GM12874 (cell line): ENCODE measurements at regions not wholly inside any gene's neighbourhood (a gene's known extent, or its start where the extent isn't known, plus 50 kb on each side); places are given as distances from the start of the nearest gene placed in this dataset.

Experiments used
- TF ChIP-seq, protein P1 (sequence below): IDR thresholded peaks from 2 replicates; pipeline ENCODE4 v1.5.1; 2011; ENCODE audit warnings: low read depth, mild to moderate bottlenecking, control low read depth, low read length, moderate library complexity; ENCODE audit not compliant: insufficient read depth

DNA sequence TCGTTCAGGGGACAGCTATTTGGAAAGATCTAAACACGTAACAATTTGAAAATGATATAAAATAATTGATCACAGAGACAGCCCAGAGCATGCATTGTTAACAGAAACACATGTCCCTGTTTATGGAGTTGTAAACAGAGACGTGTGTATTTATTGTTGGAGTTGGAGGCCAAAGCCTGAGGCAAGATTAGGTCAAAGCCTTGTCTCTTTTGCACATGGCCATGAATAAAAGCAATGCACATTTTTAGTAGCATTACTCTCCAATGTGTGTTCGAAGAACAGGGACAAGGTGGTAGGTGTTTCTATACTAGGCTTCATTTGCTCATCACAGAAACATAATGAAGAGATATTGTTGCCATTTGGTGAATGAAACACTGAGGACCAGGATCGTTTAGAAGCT lies 841.5 kb upstream of the FANCL start:
- TF ChIP-seq, protein P1, sequence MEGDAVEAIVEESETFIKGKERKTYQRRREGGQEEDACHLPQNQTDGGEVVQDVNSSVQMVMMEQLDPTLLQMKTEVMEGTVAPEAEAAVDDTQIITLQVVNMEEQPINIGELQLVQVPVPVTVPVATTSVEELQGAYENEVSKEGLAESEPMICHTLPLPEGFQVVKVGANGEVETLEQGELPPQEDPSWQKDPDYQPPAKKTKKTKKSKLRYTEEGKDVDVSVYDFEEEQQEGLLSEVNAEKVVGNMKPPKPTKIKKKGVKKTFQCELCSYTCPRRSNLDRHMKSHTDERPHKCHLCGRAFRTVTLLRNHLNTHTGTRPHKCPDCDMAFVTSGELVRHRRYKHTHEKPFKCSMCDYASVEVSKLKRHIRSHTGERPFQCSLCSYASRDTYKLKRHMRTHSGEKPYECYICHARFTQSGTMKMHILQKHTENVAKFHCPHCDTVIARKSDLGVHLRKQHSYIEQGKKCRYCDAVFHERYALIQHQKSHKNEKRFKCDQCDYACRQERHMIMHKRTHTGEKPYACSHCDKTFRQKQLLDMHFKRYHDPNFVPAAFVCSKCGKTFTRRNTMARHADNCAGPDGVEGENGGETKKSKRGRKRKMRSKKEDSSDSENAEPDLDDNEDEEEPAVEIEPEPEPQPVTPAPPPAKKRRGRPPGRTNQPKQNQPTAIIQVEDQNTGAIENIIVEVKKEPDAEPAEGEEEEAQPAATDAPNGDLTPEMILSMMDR, result no peak

DNA sequence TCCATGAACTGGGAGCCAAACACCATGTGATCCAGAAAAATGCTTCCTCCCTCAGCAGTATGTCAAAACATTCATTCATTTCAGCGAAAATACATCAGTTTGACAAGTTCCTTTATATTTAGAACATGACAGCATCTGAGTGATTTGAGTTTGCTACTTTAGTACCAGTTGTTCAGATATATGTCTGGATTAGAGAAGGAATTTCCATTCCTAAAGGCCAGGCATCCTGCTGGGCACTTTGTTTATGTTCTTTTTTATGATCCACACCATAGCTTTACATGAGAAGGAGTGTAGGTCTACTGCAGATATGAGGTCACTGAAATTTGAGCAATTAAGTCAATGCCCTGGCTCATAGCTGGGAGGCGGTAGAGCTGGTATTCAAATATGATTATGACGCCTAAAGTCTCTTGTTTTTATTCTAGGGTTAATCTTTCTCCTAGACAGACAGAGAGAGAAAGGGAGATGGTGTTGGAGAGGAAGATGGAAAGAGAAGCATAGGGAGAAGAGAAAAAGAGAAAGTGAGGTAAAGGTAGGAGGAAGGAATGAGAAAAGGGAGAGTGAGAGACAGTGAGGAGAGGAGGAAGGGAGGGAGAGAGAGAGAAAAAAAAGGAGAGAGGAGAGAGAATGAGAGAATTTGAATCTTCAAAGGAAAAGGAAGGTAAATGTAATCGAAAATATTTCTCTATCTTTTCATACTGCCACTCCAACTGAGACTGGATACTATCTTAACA lies 839.5 kb upstream of the FANCL start:
- TF ChIP-seq, protein P1, result no peak

DNA sequence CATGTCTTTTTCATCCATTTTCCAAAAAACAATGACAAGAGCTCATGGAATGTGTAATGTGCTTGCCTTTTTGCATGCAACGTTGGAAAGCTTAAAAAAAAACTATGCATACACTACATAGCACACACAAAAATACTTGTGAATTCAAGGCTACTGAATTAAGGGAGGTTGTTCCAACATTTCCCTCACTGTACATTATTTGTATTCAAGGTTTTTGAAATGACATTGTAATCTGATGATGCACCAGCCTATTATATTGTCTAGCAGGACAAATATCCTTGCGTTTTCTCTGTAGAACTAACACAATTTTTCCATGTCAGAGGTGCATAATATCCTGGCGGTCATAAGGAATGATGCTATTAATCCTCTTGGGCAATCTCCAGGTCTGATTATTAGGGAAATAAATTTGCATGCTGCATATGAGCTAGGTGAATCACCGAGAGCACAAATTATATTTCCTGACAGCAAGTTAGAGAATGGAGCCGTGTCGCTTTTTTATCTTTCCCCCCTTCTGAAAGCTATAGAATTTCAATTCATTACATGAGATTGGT lies 836.9 kb upstream of the FANCL start:
- TF ChIP-seq, protein P1, result no peak

DNA sequence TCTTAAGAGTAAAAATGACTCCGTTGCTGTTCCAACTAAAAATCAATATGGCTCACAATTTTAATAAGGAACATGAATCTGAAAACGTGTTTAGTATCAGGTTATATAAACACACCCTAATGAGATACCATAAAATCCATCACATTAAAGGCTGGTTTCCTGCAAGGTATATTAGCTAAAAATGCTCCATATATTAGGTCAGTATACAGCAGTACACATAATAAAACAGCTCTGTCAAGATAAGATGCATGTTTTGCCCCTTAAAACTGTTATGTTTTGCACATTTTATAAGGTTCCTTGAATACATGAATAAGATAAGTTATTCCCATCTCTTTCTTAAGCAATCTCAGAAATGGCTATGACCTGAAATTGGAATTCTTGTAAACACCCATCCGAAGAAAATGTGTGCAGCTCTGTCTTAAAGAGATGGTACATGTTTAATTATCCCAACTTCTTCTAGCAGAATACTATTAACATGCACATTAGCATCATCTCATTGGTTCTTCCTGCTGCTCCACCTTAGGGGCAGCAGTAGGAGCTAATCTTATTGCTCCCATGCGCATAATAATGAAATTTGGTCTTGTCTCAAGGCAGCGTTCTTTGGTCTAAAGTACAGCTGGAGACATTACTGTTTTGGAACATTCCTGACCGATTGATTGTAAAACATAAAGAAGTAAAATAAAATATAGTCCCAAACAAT lies 836.1 kb upstream of the FANCL start:
- TF ChIP-seq, protein P1, result no peak

DNA sequence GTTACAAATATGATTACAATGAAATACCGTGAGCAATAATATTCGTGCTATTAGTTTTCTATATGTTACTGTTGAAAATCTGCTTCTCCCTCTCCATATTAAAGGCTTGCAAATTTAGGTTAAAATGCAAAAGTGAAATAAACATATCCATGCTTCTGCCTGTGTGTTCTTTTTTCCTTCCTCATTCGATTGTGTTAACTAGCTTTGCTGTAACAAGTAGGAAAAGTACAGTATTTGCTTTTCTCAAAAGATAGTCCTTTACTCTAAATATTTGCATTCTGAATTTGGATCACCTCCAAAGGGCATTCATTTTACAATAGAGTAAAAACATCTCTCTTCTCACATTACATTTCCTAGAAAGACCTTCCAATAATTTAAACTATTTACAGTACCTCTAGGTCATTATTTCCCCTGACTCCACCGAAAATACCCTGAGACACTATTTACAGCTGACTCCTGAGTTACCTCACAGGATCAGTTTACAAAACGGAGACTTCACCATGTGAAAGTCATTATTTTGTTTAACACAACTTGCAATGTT lies 835.0 kb upstream of the FANCL start:
- TF ChIP-seq, protein P1, result no peak

DNA sequence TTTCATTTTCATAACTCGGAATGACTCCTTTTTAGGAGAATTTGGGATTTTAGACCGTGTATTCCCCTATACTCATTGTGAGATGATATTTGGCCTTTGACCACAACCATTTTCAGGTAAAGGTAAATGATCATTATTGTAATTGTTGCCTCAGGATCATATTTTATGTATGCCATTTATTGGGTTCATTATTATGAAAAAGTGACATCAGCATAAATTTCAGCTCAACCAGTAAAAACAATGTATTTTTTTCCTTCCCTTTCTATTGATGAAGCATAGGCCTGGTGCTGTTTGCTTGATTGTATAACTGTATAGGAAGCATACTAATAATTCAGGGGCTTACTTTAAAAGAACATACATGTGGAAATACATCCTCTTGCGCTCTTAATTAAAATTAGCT lies 832.9 kb upstream of the FANCL start:
- TF ChIP-seq, protein P1, result no peak

DNA sequence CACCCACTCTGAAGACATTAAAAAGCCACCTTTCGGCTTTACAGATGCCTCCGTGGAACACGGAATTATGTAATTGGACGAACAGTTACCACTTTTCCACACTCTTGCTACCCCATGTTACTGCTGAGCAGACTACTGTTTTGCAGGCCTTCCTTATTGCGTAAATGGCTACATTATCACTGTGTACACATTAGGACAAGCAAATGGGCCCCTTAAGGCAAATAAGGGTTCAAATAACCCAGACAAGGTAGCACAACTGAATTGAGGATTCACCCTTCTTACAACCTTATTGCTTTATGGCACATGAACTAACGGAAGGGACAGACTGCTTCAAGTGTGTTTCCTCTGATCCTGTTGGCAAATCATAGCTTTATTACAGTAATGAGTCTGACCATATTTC lies 832.2 kb upstream of the FANCL start:
- TF ChIP-seq, protein P1, result no peak
